ENCODE measurements at regions not wholly inside any gene's neighbourhood (a gene's known extent, or its start where the extent isn't known, plus 50 kb on each side); places are given as distances from the start of the nearest gene placed in this dataset.

GRCh38 chr13:67855741-67856238, 625.7 kb upstream of the PCDH9 start:
- no peak for DNase-seq
- Mint-ChIP-seq H3K27ac (no peak overlapping the region), H3K36me3 (ENCODE audit: low read depth) (no peaks in the 10 kb centered on the region), H3K27me3 (no peaks in the 10 kb centered on the region), H3K4me1 (no peaks in the 10 kb centered on the region), H3K9me3 (peaks cover 7% of the 10 kb centered on the region), H3K4me3 (no peak overlapping the region)
- intact Hi-C loops (cut with micrococcal nuclease) = loop anchor here (10.0 kb wide), 1 partner anchor 509 kb away; no protein-coding TSS in a partner anchor

GRCh38 chr13:67854990-67855389, 624.9 kb upstream of the PCDH9 start:
- Mint-ChIP-seq H3K4me3 (no peak overlapping the region), H3K27ac (no peak overlapping the region), H3K27me3 (no peaks in the 10 kb centered on the region), H3K4me1 (no peaks in the 10 kb centered on the region), H3K9me3 (peaks cover 7% of the 10 kb centered on the region), H3K36me3 (ENCODE audit: low read depth) (no peaks in the 10 kb centered on the region)
- no peak for DNase-seq
- intact Hi-C loops (cut with micrococcal nuclease) = loop anchor here (10.0 kb wide), 1 partner anchor 510 kb away; no protein-coding TSS in a partner anchor

GRCh38 chr13:67844574-67844973, 614.4 kb upstream of the PCDH9 start:
- H3K9me3 Mint-ChIP-seq = peaks cover 5% of the 10 kb centered on the region
- DNase-seq = no peak

GRCh38 chr13:67841071-67841470, 610.9 kb upstream of the PCDH9 start:
- peaks cover 11% of the 10 kb centered on the region for H3K9me3 Mint-ChIP-seq
- H3K27me3 Mint-ChIP-seq = no peaks in the 10 kb centered on the region
- DNase-seq = no peak
- H3K4me3 Mint-ChIP-seq = no peak overlapping the region
- H3K36me3 Mint-ChIP-seq (ENCODE audit: low read depth) = no peaks in the 10 kb centered on the region
- no peak overlapping the region for H3K27ac Mint-ChIP-seq
- intact Hi-C loops (cut with micrococcal nuclease) = no loop called here
- H3K4me1 Mint-ChIP-seq = no peaks in the 10 kb centered on the region

More at GRCh38 chr13:67844574-67844973, 614.4 kb upstream of the PCDH9 start:
- Mint-ChIP-seq H3K36me3 (ENCODE audit: low read depth) (no peaks in the 10 kb centered on the region), H3K4me1 (no peaks in the 10 kb centered on the region), H3K27me3 (no peaks in the 10 kb centered on the region), H3K4me3 (no peak overlapping the region), H3K27ac (no peak overlapping the region)
- intact Hi-C loops (cut with micrococcal nuclease) = no loop called here

GRCh38 chr13:67833564-67833963, 603.4 kb upstream of the PCDH9 start:
- intact Hi-C loops (cut with micrococcal nuclease) = no loop called here
- H3K9me3 Mint-ChIP-seq = peaks cover 4% of the 10 kb centered on the region
- H3K4me3 Mint-ChIP-seq = no peak overlapping the region
- DNase-seq = no peak
- no peaks in the 10 kb centered on the region for H3K27me3 Mint-ChIP-seq
- H3K27ac Mint-ChIP-seq = no peak overlapping the region
- H3K4me1 Mint-ChIP-seq = no peaks in the 10 kb centered on the region
- H3K36me3 Mint-ChIP-seq (ENCODE audit: low read depth) = no peaks in the 10 kb centered on the region

GRCh38 chr13:67829641-67830040, 599.5 kb upstream of the PCDH9 start:
- peaks cover 4% of the 10 kb centered on the region for H3K9me3 Mint-ChIP-seq
- no peaks in the 10 kb centered on the region for H3K27me3 Mint-ChIP-seq
- H3K36me3 Mint-ChIP-seq (ENCODE audit: low read depth) = no peaks in the 10 kb centered on the region
- no peak overlapping the region for H3K27ac Mint-ChIP-seq
- no peak overlapping the region for H3K4me3 Mint-ChIP-seq
- intact Hi-C loops (cut with micrococcal nuclease) = no loop called here
- no peak for DNase-seq
- H3K4me1 Mint-ChIP-seq = no peaks in the 10 kb centered on the region

GRCh38 chr13:67827992-67828391, 597.9 kb upstream of the PCDH9 start:
- Mint-ChIP-seq H3K9me3 (peaks cover 4% of the 10 kb centered on the region), H3K27me3 (no peaks in the 10 kb centered on the region), H3K4me3 (no peak overlapping the region), H3K4me1 (no peaks in the 10 kb centered on the region), H3K27ac (no peak overlapping the region), H3K36me3 (ENCODE audit: low read depth) (no peaks in the 10 kb centered on the region)
- intact Hi-C loops (cut with micrococcal nuclease) = no loop called here
- DNase-seq = no peak

GRCh38 chr13:67821606-67822005, 591.5 kb upstream of the PCDH9 start:
- no peaks in the 10 kb centered on the region for H3K4me1 Mint-ChIP-seq
- DNase-seq = no peak
- intact Hi-C loops (cut with micrococcal nuclease) = no loop called here
- no peaks in the 10 kb centered on the region for H3K9me3 Mint-ChIP-seq
- no peaks in the 10 kb centered on the region for H3K36me3 Mint-ChIP-seq (ENCODE audit: low read depth)
- H3K27me3 Mint-ChIP-seq = no peaks in the 10 kb centered on the region
- no peak overlapping the region for H3K27ac Mint-ChIP-seq
- H3K4me3 Mint-ChIP-seq = no peak overlapping the region

- Mint-ChIP-seq H3K36me3 (ENCODE audit: low read depth) (no peaks in the 10 kb centered on the region), H3K4me1 (no peaks in the 10 kb centered on the region), H3K9me3 (peaks cover 3% of the 10 kb centered on the region), H3K27ac (no peak overlapping the region), H3K27me3 (no peaks in the 10 kb centered on the region), H3K4me3 (no peak overlapping the region)
- DNase-seq = no peak
- intact Hi-C loops (cut with micrococcal nuclease) = no loop called here
Observed at GRCh38 chr13:67806796-67807195, 576.7 kb upstream of the PCDH9 start.

GRCh38 chr13:67803118-67803517, 573.0 kb upstream of the PCDH9 start:
- intact Hi-C loops (cut with micrococcal nuclease) = no loop called here
- no peak overlapping the region for H3K27ac Mint-ChIP-seq

GRCh38 chr13:67792151-67792676, 562.1 kb upstream of the PCDH9 start:
- Mint-ChIP-seq H3K9me3 (peaks cover 4% of the 10 kb centered on the region), H3K36me3 (ENCODE audit: low read depth) (no peaks in the 10 kb centered on the region), H3K27ac (no peak overlapping the region), H3K4me1 (no peaks in the 10 kb centered on the region), H3K4me3 (no peak overlapping the region), H3K27me3 (no peaks in the 10 kb centered on the region)
- intact Hi-C loops (cut with micrococcal nuclease) = no loop called here
- no peak for DNase-seq

More at GRCh38 chr13:67803118-67803517, 573.0 kb upstream of the PCDH9 start:
- Mint-ChIP-seq H3K4me3 (no peak overlapping the region), H3K36me3 (ENCODE audit: low read depth) (no peaks in the 10 kb centered on the region), H3K27me3 (no peaks in the 10 kb centered on the region), H3K4me1 (no peaks in the 10 kb centered on the region), H3K9me3 (peaks cover 6% of the 10 kb centered on the region)
- DNase-seq = no peak

- Mint-ChIP-seq H3K36me3 (ENCODE audit: low read depth) (no peaks in the 10 kb centered on the region), H3K4me3 (no peak overlapping the region), H3K9me3 (peaks cover 4% of the 10 kb centered on the region), H3K27me3 (no peaks in the 10 kb centered on the region), H3K27ac (no peak overlapping the region), H3K4me1 (no peaks in the 10 kb centered on the region)
- no peak for DNase-seq
- intact Hi-C loops (cut with micrococcal nuclease) = no loop called here
Observed at GRCh38 chr13:67791047-67791446, 560.9 kb upstream of the PCDH9 start.

- Mint-ChIP-seq H3K27me3 (no peaks in the 10 kb centered on the region), H3K36me3 (ENCODE audit: low read depth) (no peaks in the 10 kb centered on the region), H3K27ac (no peak overlapping the region), H3K4me3 (no peak overlapping the region), H3K4me1 (no peaks in the 10 kb centered on the region), H3K9me3 (no peaks in the 10 kb centered on the region)
- no peak for DNase-seq
- intact Hi-C loops (cut with micrococcal nuclease) = no loop called here
Observed at GRCh38 chr13:67776151-67776550, 546.0 kb upstream of the PCDH9 start.

GRCh38 chr13:67775359-67775758, 545.2 kb upstream of the PCDH9 start:
- no peaks in the 10 kb centered on the region for H3K4me1 Mint-ChIP-seq

GRCh38 chr13:67772807-67773453, 542.8 kb upstream of the PCDH9 start:
- H3K4me3 Mint-ChIP-seq = no peak overlapping the region

More at GRCh38 chr13:67775359-67775758, 545.2 kb upstream of the PCDH9 start:
- DNase-seq = no peak
- no peak overlapping the region for H3K4me3 Mint-ChIP-seq
- intact Hi-C loops (cut with micrococcal nuclease) = no loop called here
- H3K9me3 Mint-ChIP-seq = no peaks in the 10 kb centered on the region
- H3K27ac Mint-ChIP-seq = no peak overlapping the region
- H3K36me3 Mint-ChIP-seq (ENCODE audit: low read depth) = no peaks in the 10 kb centered on the region
- H3K27me3 Mint-ChIP-seq = no peaks in the 10 kb centered on the region

More at GRCh38 chr13:67772807-67773453, 542.8 kb upstream of the PCDH9 start:
- no peaks in the 10 kb centered on the region for H3K27me3 Mint-ChIP-seq
- H3K36me3 Mint-ChIP-seq (ENCODE audit: low read depth) = no peaks in the 10 kb centered on the region
- intact Hi-C loops (cut with micrococcal nuclease) = no loop called here
- H3K4me1 Mint-ChIP-seq = no peaks in the 10 kb centered on the region
- DNase-seq = no peak
- no peaks in the 10 kb centered on the region for H3K9me3 Mint-ChIP-seq
- H3K27ac Mint-ChIP-seq = no peak overlapping the region
